Astrocyte (in vitro differentiated cells and primary cell): ENCODE measurements at regions not wholly inside any gene's neighbourhood (a gene's known extent, or its start where the extent isn't known, plus 50 kb on each side); places are given as distances from the start of the nearest gene placed in this dataset.

ENCODE experiments used
- CTCF ChIP-seq: IDR thresholded peaks from 2 replicates; pipeline ENCODE4 v1.5.1; 2011; ENCODE audit warnings: low read depth, mild to moderate bottlenecking, inconsistent platforms, low read length, moderate library complexity; ENCODE audit not compliant: insufficient read depth
- EZH2 ChIP-seq: IDR thresholded peaks from 2 replicates; pipeline ENCODE4 v1.6.1; 2012; ENCODE audit warnings: mild to moderate bottlenecking, low read length, inconsistent platforms; ENCODE audit not compliant: insufficient read depth

DNA sequence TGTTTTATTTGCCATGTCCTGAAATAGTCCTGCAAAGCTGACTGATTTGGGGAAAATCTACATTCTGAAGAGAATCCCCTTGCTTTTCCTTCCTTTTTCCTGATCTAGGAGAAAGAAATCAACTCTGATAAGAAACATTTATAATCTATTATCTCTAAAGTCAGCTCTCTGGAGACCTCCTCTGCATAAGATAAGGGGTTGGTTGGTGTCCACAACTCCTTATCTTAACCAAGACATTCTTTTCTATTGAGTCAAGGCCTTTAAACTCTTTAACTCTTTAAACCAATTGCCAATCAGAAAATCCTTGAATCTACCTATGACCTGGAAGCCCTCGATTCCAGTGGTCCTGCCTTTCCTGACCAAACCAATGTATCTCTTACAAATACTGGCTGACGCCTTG lies 373.6 kb upstream of the RASGEF1B start:
- TF ChIP-seq CTCF (no peak), EZH2 (no peak)
